Mesothelial cell of epicardium (in vitro differentiated cells): ENCODE measurements at regions not wholly inside any gene's neighbourhood (a gene's known extent, or its start where the extent isn't known, plus 50 kb on each side); places are given as distances from the start of the nearest gene placed in this dataset.

Source experiments
- DNase-seq, 2 experiments: peaks; one replicate each; pipeline ENCODE4 v3.0.0; 2021; ENCODE audit warnings: low spot score in 2 of 2; ENCODE audit not compliant: unreplicated experiment in 2 of 2
- H3K27ac Mint-ChIP-seq: 2 replicates; pipeline ENCODE4 v1.8.0; 2021; ENCODE audit warnings: mixed read lengths
- H3K27me3 Mint-ChIP-seq: 2 replicates; pipeline ENCODE4 v1.8.0; 2021; ENCODE audit warnings: low read depth, mixed read lengths
- H3K36me3 Mint-ChIP-seq: 2 replicates; pipeline ENCODE4 v1.8.0; 2021; ENCODE audit warnings: mixed read lengths
- H3K4me1 Mint-ChIP-seq: 2 replicates; pipeline ENCODE4 v1.8.0; 2021; ENCODE audit warnings: mixed read lengths
- H3K4me3 Mint-ChIP-seq: 2 replicates; pipeline ENCODE4 v1.8.0; 2021; ENCODE audit warnings: mild to moderate bottlenecking, moderate library complexity, mixed read lengths
- H3K9me3 Mint-ChIP-seq: 2 replicates; pipeline ENCODE4 v1.8.0; 2021; ENCODE audit warnings: mixed read lengths
- CTCF ChIP-seq: fragments of 200-600 bp; sonication (generic); IDR thresholded peaks from one replicate; pipeline ENCODE4 v1.5.0; 2021; ENCODE audit warnings: antibody characterized with exemption; ENCODE audit not compliant: unreplicated experiment

- H3K27me3 Mint-ChIP-seq: peaks cover 52% of the 10 kb centered on the region
- H3K4me1 Mint-ChIP-seq: no peaks in the 10 kb centered on the region
- no peak overlapping the region for H3K27ac Mint-ChIP-seq
- no peak overlapping the region for H3K4me3 Mint-ChIP-seq
- H3K36me3 Mint-ChIP-seq: no peaks in the 10 kb centered on the region
- H3K9me3 Mint-ChIP-seq: no peaks in the 10 kb centered on the region
- no peak for TF ChIP-seq CTCF
- peak in 1 of 2 experiments; percentile 26 for DNase-seq
Observed at GRCh38 chr1:181347495-181348390, 135.6 kb upstream of the CACNA1E start.

- no peak overlapping the region for H3K4me3 Mint-ChIP-seq
Observed at GRCh38 chr1:181349512-181349911, 133.8 kb upstream of the CACNA1E start.

GRCh38 chr1:181350131-181350530 lies 133.2 kb upstream of the CACNA1E start:
- peaks cover 39% of the 10 kb centered on the region for H3K27me3 Mint-ChIP-seq
- no peaks in the 10 kb centered on the region for H3K9me3 Mint-ChIP-seq
- no peak overlapping the region for H3K27ac Mint-ChIP-seq
- no peak for TF ChIP-seq CTCF
- no peaks in the 10 kb centered on the region for H3K4me1 Mint-ChIP-seq
- no peak for DNase-seq
- no peak overlapping the region for H3K4me3 Mint-ChIP-seq
- H3K36me3 Mint-ChIP-seq: no peaks in the 10 kb centered on the region

More at GRCh38 chr1:181349512-181349911, 133.8 kb upstream of the CACNA1E start:
- no peak for TF ChIP-seq CTCF
- DNase-seq: no peak
- Mint-ChIP-seq H3K27me3 (peaks cover 39% of the 10 kb centered on the region), H3K27ac (no peak overlapping the region), H3K36me3 (no peaks in the 10 kb centered on the region), H3K9me3 (no peaks in the 10 kb centered on the region), H3K4me1 (no peaks in the 10 kb centered on the region)

GRCh38 chr1:181351740-181352139 lies 131.6 kb upstream of the CACNA1E start:
- H3K36me3 Mint-ChIP-seq: no peaks in the 10 kb centered on the region
- H3K4me1 Mint-ChIP-seq: no peaks in the 10 kb centered on the region
- no peak for DNase-seq
- H3K27me3 Mint-ChIP-seq: peaks cover 23% of the 10 kb centered on the region
- no peak for TF ChIP-seq CTCF
- no peak overlapping the region for H3K27ac Mint-ChIP-seq
- no peak overlapping the region for H3K4me3 Mint-ChIP-seq
- H3K9me3 Mint-ChIP-seq: no peaks in the 10 kb centered on the region

GRCh38 chr1:181352695-181353094 lies 130.6 kb upstream of the CACNA1E start:
- peaks cover 24% of the 10 kb centered on the region for H3K27me3 Mint-ChIP-seq
- DNase-seq: no peak
- H3K4me1 Mint-ChIP-seq: no peaks in the 10 kb centered on the region
- no peaks in the 10 kb centered on the region for H3K9me3 Mint-ChIP-seq
- no peak for TF ChIP-seq CTCF
- no peak overlapping the region for H3K4me3 Mint-ChIP-seq
- no peaks in the 10 kb centered on the region for H3K36me3 Mint-ChIP-seq
- no peak overlapping the region for H3K27ac Mint-ChIP-seq
